HEK293 (cell line): ENCODE measurements at regions not wholly inside any gene's neighbourhood (a gene's known extent, or its start where the extent isn't known, plus 50 kb on each side); places are given as distances from the start of the nearest gene placed in this dataset.

Source experiments
- CTCF ChIA-PET: fragments of 350-600 bp; formaldehyde crosslinking; extraction: SDS; loops from one replicate; lab custom pipeline; 2021; ENCODE audit warnings: antibody characterized with exemption; lab: Yijun Ruan, JAX
- POLR2A ChIA-PET: fragments of 300-600 bp; formaldehyde crosslinking; extraction: SDS; loops from one replicate; lab custom pipeline; 2020; ENCODE audit warnings: antibody characterized with exemption, inconsistent platforms; lab: Yijun Ruan, JAX
- H3K27ac ChIP-seq: fragments of 200-500 bp; sonication (Bioruptor generic); 2 replicates; pipeline ENCODE4 v1.5.1; 2014; ENCODE audit warnings: low read depth, low read length, control low read depth, inconsistent platforms; ENCODE audit errors: extremely low read depth
- H3K36me3 ChIP-seq, 2 experiments: fragments of 200-500 bp in 1 of 2; sonication (Bioruptor generic) in 1 of 2; 1 replicate in 1 of 2; 2 replicates in 1 of 2; pipeline ENCODE4 v1.5.1; 2014 to 2017; ENCODE audit warnings: inconsistent platforms in 2 of 2, low read length in 2 of 2; ENCODE audit not compliant: control insufficient read depth in 2 of 2, insufficient read depth in 1 of 2
- H3K4me1 ChIP-seq: fragments of 200-500 bp; sonication (Bioruptor generic); 2 replicates; pipeline ENCODE4 v1.5.1; 2014; ENCODE audit warnings: mild to moderate bottlenecking, low read length, inconsistent platforms; ENCODE audit not compliant: control insufficient read depth, insufficient read depth
- H3K4me3 ChIP-seq: 2 replicates; pipeline ENCODE4 v1.5.1; 2011; ENCODE audit warnings: low read depth, mild to moderate bottlenecking, control low read depth, low read length, moderate library complexity
- H3K9me3 ChIP-seq: fragments of 200-500 bp; sonication (Bioruptor generic); 2 replicates; pipeline ENCODE4 v1.5.1; 2014; ENCODE audit warnings: low read depth, low read length, inconsistent platforms; ENCODE audit not compliant: control insufficient read depth, insufficient read depth
- FEZF1 ChIP-seq: fragments of 450-650 bp; formaldehyde crosslinking; IDR thresholded peaks from 2 replicates; pipeline ENCODE4 v1.5.1; 2016; ENCODE audit warnings: missing biosample characterization, missing genetic modification characterization
- HOXA7 ChIP-seq: sonication (generic); formaldehyde crosslinking; IDR thresholded peaks from 2 replicates; pipeline ENCODE4 v1.8.1; 2022; ENCODE audit warnings: missing genetic modification reagents, borderline replicate concordance
- MEIS1 ChIP-seq: sonication (generic); formaldehyde crosslinking; IDR thresholded peaks from 2 replicates; pipeline ENCODE4 v1.8.1; 2022; ENCODE audit warnings: missing genetic modification reagents, mild to moderate bottlenecking, borderline replicate concordance
- OSR2 ChIP-seq: fragments of 450-650 bp; formaldehyde crosslinking; IDR thresholded peaks from 2 replicates; pipeline ENCODE4 v1.5.1; 2016; ENCODE audit warnings: missing biosample characterization, missing genetic modification characterization
- PRDM2 ChIP-seq: fragments of 450-650 bp; formaldehyde crosslinking; IDR thresholded peaks from 2 replicates; pipeline ENCODE4 v1.5.1; 2016; ENCODE audit warnings: missing biosample characterization, missing genetic modification characterization, borderline replicate concordance
- ZBTB48 ChIP-seq: fragments of 450-650 bp; formaldehyde crosslinking; IDR thresholded peaks from 2 replicates; pipeline ENCODE4 v1.5.1; 2016; ENCODE audit warnings: missing biosample characterization, missing genetic modification characterization
- ZIC2 ChIP-seq: fragments of 450-650 bp; formaldehyde crosslinking; IDR thresholded peaks from 2 replicates; pipeline ENCODE4 v1.5.1; 2016; ENCODE audit warnings: missing biosample characterization, missing genetic modification characterization
- ZNF112 ChIP-seq: fragments of 450-650 bp; formaldehyde crosslinking; IDR thresholded peaks from 2 replicates; pipeline ENCODE4 v1.5.0; 2017; ENCODE audit warnings: missing biosample characterization, missing genetic modification characterization
- ZNF274 ChIP-seq, 2 experiments: fragments of 200-500 bp in 1 of 2; fragments of 450-650 bp in 1 of 2; sonication (Bioruptor generic) in 1 of 2; formaldehyde crosslinking in 1 of 2; IDR thresholded peaks; 2 replicates each; pipeline versions ENCODE4 v1.5.1 to v1.6.1; 2014 to 2016; ENCODE audit warnings: borderline replicate concordance in 1 of 2, inconsistent platforms in 1 of 2, low read length in 1 of 2, missing biosample characterization in 1 of 2, missing genetic modification characterization in 1 of 2
- ZNF354C ChIP-seq: fragments of 450-650 bp; formaldehyde crosslinking; IDR thresholded peaks from 2 replicates; pipeline ENCODE4 v1.5.1; 2016; ENCODE audit warnings: missing biosample characterization, missing genetic modification characterization, low read depth, borderline replicate concordance
- ZNF423 ChIP-seq: fragments of 450-650 bp; formaldehyde crosslinking; IDR thresholded peaks from 2 replicates; pipeline ENCODE4 v1.5.1; 2016; ENCODE audit warnings: missing biosample characterization, missing genetic modification characterization
- ZNF449 ChIP-seq: fragments of 450-650 bp; formaldehyde crosslinking; IDR thresholded peaks from 2 replicates; pipeline ENCODE4 v1.5.1; 2017; ENCODE audit warnings: missing biosample characterization, mild to moderate bottlenecking, missing genetic modification characterization, moderate library complexity
- ZNF473 ChIP-seq: fragments of 450-650 bp; formaldehyde crosslinking; IDR thresholded peaks from 2 replicates; pipeline ENCODE4 v1.5.1; 2017; ENCODE audit warnings: missing biosample characterization, missing genetic modification characterization
- ZNF513 ChIP-seq: fragments of 450-650 bp; IDR thresholded peaks from 2 replicates; pipeline ENCODE4 v1.5.1; 2018; ENCODE audit warnings: missing biosample characterization, missing genetic modification characterization
- ZNF514 ChIP-seq: fragments of 450-650 bp; formaldehyde crosslinking; IDR thresholded peaks from 2 replicates; pipeline ENCODE4 v1.5.1; 2016; ENCODE audit warnings: missing biosample characterization, missing genetic modification characterization
- ZNF571 ChIP-seq: fragments of 450-650 bp; formaldehyde crosslinking; IDR thresholded peaks from 2 replicates; pipeline ENCODE4 v1.5.0; 2017; ENCODE audit warnings: missing biosample characterization, missing genetic modification characterization
- ZNF621 ChIP-seq: fragments of 450-650 bp; formaldehyde crosslinking; IDR thresholded peaks from 2 replicates; pipeline ENCODE4 v1.5.1; 2017; ENCODE audit warnings: missing biosample characterization, missing genetic modification characterization
- ZNF629 ChIP-seq: fragments of 450-650 bp; formaldehyde crosslinking; IDR thresholded peaks from 2 replicates; pipeline ENCODE4 v1.5.1; 2017; ENCODE audit warnings: missing biosample characterization, missing genetic modification characterization
- ZNF639 ChIP-seq: fragments of 450-650 bp; formaldehyde crosslinking; IDR thresholded peaks from 2 replicates; pipeline ENCODE4 v1.5.1; 2016; ENCODE audit warnings: missing biosample characterization, missing genetic modification characterization
- ZNF776 ChIP-seq: fragments of 450-650 bp; formaldehyde crosslinking; IDR thresholded peaks from 2 replicates; pipeline ENCODE4 v1.5.0; 2017; ENCODE audit warnings: missing biosample characterization, missing genetic modification characterization, borderline replicate concordance
- TF ChIP-seq, protein P1 (sequence below): IDR thresholded peaks from 2 replicates; pipeline ENCODE4 v1.6.1; 2011; ENCODE audit warnings: mild to moderate bottlenecking, low read depth, low read length, borderline replicate concordance

GRCh38 chr6:93927731-93928130 is 508.4 kb upstream of the EPHA7 start (continued):
- TF ChIP-seq ZNF354C (no peak), ZNF621 (tag by site-specific recombination) (no peak), ZNF473 (tag by site-specific recombination) (no peak), ZNF513 (tag by site-specific recombination) (no peak)

- TF ChIP-seq MEIS1 (CRISPR knock-in tag) (no peak), ZBTB48 (tag by site-specific recombination) (no peak), ZNF571 (tag by site-specific recombination) (no peak), PRDM2 (tag by site-specific recombination) (no peak), ZIC2 (tag by site-specific recombination) (no peak), HOXA7 (CRISPR knock-in tag) (no peak), ZNF629 (tag by site-specific recombination) (no peak), ZNF112 (tag by site-specific recombination) (no peak)
- Histone ChIP-seq H3K27ac (no peak overlapping the region), H3K36me3 (no peaks in the 10 kb centered on the region), H3K4me1 (no peaks in the 10 kb centered on the region), H3K4me3 (no peak overlapping the region), H3K9me3 (no peaks in the 10 kb centered on the region)
- ChIA-PET CTCF (interaction anchor here (1.1 kb wide), 1 partner anchor 40 kb away, joined by 4 read pairs; no protein-coding TSS in a partner anchor), POLR2A (no interaction called here)
These were observed 500.0 kb upstream of the EPHA7 start for GRCh38 chr6:93919365-93919764.

DNA sequence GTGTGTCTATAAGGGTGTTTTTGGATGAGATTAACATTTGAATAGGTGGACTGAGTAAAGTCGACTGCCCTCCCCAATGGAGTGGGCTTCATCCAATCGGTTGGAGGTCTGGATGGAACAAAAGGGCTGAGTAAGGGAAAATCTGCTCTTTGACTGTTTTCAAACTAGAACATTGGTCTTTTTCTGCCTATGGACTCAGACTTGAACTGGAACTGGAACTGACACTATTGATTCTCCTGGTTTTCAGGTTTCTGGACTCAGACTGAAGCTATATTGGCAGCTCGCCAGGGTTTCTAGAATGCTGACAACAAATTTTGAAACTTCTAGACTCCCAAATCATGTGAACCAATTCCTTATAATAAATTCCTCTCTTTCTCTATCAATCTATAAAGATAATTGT is 498.9 kb upstream of the EPHA7 start:
- Histone ChIP-seq H3K4me3 (no peak overlapping the region), H3K36me3 (no peaks in the 10 kb centered on the region), H3K27ac (no peak overlapping the region), H3K9me3 (no peaks in the 10 kb centered on the region), H3K4me1 (no peaks in the 10 kb centered on the region)
- ChIA-PET POLR2A (no interaction called here), CTCF (interaction anchor here (0.7 kb wide), 1 partner anchor 99 kb away, joined by 3 read pairs; no protein-coding TSS in a partner anchor)
- TF ChIP-seq ZNF274 (IDR thresholded peaks at IDR 0.05; ENCODE audit: low read length) = no peak
- TF ChIP-seq ZNF274 (tag by site-specific recombination; IDR thresholded peaks at IDR 0.05; ENCODE audit: borderline replicate concordance) = no peak
- TF ChIP-seq ZNF776 (tag by site-specific recombination) = no peak
- TF ChIP-seq ZNF449 = no peak
- TF ChIP-seq, protein P1, sequence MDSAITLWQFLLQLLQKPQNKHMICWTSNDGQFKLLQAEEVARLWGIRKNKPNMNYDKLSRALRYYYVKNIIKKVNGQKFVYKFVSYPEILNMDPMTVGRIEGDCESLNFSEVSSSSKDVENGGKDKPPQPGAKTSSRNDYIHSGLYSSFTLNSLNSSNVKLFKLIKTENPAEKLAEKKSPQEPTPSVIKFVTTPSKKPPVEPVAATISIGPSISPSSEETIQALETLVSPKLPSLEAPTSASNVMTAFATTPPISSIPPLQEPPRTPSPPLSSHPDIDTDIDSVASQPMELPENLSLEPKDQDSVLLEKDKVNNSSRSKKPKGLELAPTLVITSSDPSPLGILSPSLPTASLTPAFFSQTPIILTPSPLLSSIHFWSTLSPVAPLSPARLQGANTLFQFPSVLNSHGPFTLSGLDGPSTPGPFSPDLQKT = no peak
- no peak for TF ChIP-seq OSR2 (tag by site-specific recombination)
- TF ChIP-seq ZNF423 = no peak
- TF ChIP-seq FEZF1 = no peak
- TF ChIP-seq ZNF639 (tag by site-specific recombination) = no peak
- TF ChIP-seq ZNF514 (tag by site-specific recombination) = no peak
